ENCODE measurements at regions not wholly inside any gene's neighbourhood (a gene's known extent, or its start where the extent isn't known, plus 50 kb on each side); places are given as distances from the start of the nearest gene placed in this dataset.
"Not testable (repeated sequence)": the region's sequence is repeated elsewhere in the genome, so short reads cannot be mapped to it uniquely, and the experiment has no call there.

GRCh38 chr1:76697361-76697760 lies 169.9 kb upstream of the ST6GALNAC5 start:
- Histone ChIP-seq H3K27me3 (ENCODE audit: control insufficient read depth, insufficient read depth, low read length) (no peaks in the 10 kb centered on the region), H3K36me3 (ENCODE audit: control insufficient read depth in 2 of 3, insufficient read depth in 3 of 3, low read length in 3 of 3) (no peaks in the 10 kb centered on the region), H3K4me3 (ENCODE audit: low read length in 3 of 3) (no peak overlapping the region), H3K9me3 (ENCODE audit: control insufficient read depth in 2 of 3, insufficient read depth in 1 of 3, low read length in 3 of 3) (peaks cover 0 to 4% (median 0%) of the 10 kb centered on the region in 3 donors), H3K27ac (ENCODE audit: low read depth in 2 of 2, low read length in 2 of 2) (no peak overlapping the region), H3K4me1 (ENCODE audit: control insufficient read depth in 2 of 3, insufficient read depth in 2 of 3, low read depth in 1 of 3, low read length in 3 of 3) (no peaks in the 10 kb centered on the region), H3K9ac (ENCODE audit: low read length in 3 of 3) (no peak overlapping the region)
- intact Hi-C loops (cut with DNase I) = no loop called here
- FAIRE-seq = peak; percentile 46
- no peak for TF ChIP-seq CTCF (IDR thresholded peaks at IDR 0.05; ENCODE audit: borderline replicate concordance, extremely low read depth, insufficient read depth)
- no peak for DNase-seq

GRCh38 chr1:76699646-76700045 lies 167.6 kb upstream of the ST6GALNAC5 start:
- H3K27me3 ChIP-seq (ENCODE audit: control insufficient read depth, insufficient read depth, low read length); intact Hi-C loops (cut with DNase I); H3K4me1 ChIP-seq (ENCODE audit: control insufficient read depth in 2 of 3, insufficient read depth in 2 of 3, low read depth in 1 of 3, low read length in 3 of 3); FAIRE-seq; H3K9ac ChIP-seq (ENCODE audit: low read length in 3 of 3); H3K27ac ChIP-seq (ENCODE audit: low read depth in 2 of 2, low read length in 2 of 2); H3K9me3 ChIP-seq (ENCODE audit: control insufficient read depth in 2 of 3, insufficient read depth in 1 of 3, low read length in 3 of 3); H3K4me3 ChIP-seq (ENCODE audit: low read length in 3 of 3); H3K36me3 ChIP-seq (ENCODE audit: control insufficient read depth in 2 of 3, insufficient read depth in 3 of 3, low read length in 3 of 3): not testable (repeated sequence)
- peak in 1 of 5 donors; percentile 41 for DNase-seq

- not testable (repeated sequence) for FAIRE-seq; H3K9ac ChIP-seq (ENCODE audit: low read length in 3 of 3)
These were observed 167.1 kb upstream of the ST6GALNAC5 start for GRCh38 chr1:76700200-76700599.

GRCh38 chr1:76705560-76705959 lies 161.7 kb upstream of the ST6GALNAC5 start:
- H3K27me3 ChIP-seq (ENCODE audit: control insufficient read depth, insufficient read depth, low read length) = no peaks in the 10 kb centered on the region
- no peak overlapping the region for H3K4me3 ChIP-seq (ENCODE audit: low read length in 3 of 3)
- no peaks in the 10 kb centered on the region for H3K4me1 ChIP-seq (ENCODE audit: control insufficient read depth in 2 of 3, insufficient read depth in 2 of 3, low read depth in 1 of 3, low read length in 3 of 3)
- intact Hi-C loops (cut with DNase I) = no loop called here
- H3K27ac ChIP-seq (ENCODE audit: low read depth in 2 of 2, low read length in 2 of 2) = no peak overlapping the region
- no peak for TF ChIP-seq CTCF (IDR thresholded peaks at IDR 0.05; ENCODE audit: borderline replicate concordance, extremely low read depth, insufficient read depth)
- H3K9me3 ChIP-seq (ENCODE audit: control insufficient read depth in 2 of 3, insufficient read depth in 1 of 3, low read length in 3 of 3) = no peaks in the 10 kb centered on the region
- FAIRE-seq (no peak), DNase-seq (no peak)
- H3K36me3 ChIP-seq (ENCODE audit: control insufficient read depth in 2 of 3, insufficient read depth in 3 of 3, low read length in 3 of 3) = no peaks in the 10 kb centered on the region
- H3K9ac ChIP-seq (ENCODE audit: low read length in 3 of 3) = no peak overlapping the region

More at GRCh38 chr1:76700200-76700599, 167.1 kb upstream of the ST6GALNAC5 start:
- H3K9me3 ChIP-seq (ENCODE audit: control insufficient read depth in 2 of 3, insufficient read depth in 1 of 3, low read length in 3 of 3); H3K27ac ChIP-seq (ENCODE audit: low read depth in 2 of 2, low read length in 2 of 2); DNase-seq; intact Hi-C loops (cut with DNase I); H3K36me3 ChIP-seq (ENCODE audit: control insufficient read depth in 2 of 3, insufficient read depth in 3 of 3, low read length in 3 of 3); H3K27me3 ChIP-seq (ENCODE audit: control insufficient read depth, insufficient read depth, low read length); H3K4me3 ChIP-seq (ENCODE audit: low read length in 3 of 3); H3K4me1 ChIP-seq (ENCODE audit: control insufficient read depth in 2 of 3, insufficient read depth in 2 of 3, low read depth in 1 of 3, low read length in 3 of 3): not testable (repeated sequence)

- H3K4me3 ChIP-seq (ENCODE audit: low read length in 3 of 3) = no peak overlapping the region
- no peaks in the 10 kb centered on the region for H3K27me3 ChIP-seq (ENCODE audit: control insufficient read depth, insufficient read depth, low read length)
- intact Hi-C loops (cut with DNase I) = no loop called here
- no peak overlapping the region for H3K9ac ChIP-seq (ENCODE audit: low read length in 3 of 3)
- DNase-seq (no peak), FAIRE-seq (no peak)
- no peaks in the 10 kb centered on the region for H3K36me3 ChIP-seq (ENCODE audit: control insufficient read depth in 2 of 3, insufficient read depth in 3 of 3, low read length in 3 of 3)
- H3K9me3 ChIP-seq (ENCODE audit: control insufficient read depth in 2 of 3, insufficient read depth in 1 of 3, low read length in 3 of 3) = no peaks in the 10 kb centered on the region
- TF ChIP-seq CTCF (IDR thresholded peaks at IDR 0.05; ENCODE audit: borderline replicate concordance, extremely low read depth, insufficient read depth) = no peak
- H3K27ac ChIP-seq (ENCODE audit: low read depth in 2 of 2, low read length in 2 of 2) = no peak overlapping the region
- H3K4me1 ChIP-seq (ENCODE audit: control insufficient read depth in 2 of 3, insufficient read depth in 2 of 3, low read depth in 1 of 3, low read length in 3 of 3) = no peaks in the 10 kb centered on the region
These were observed 153.7 kb upstream of the ST6GALNAC5 start for GRCh38 chr1:76713535-76713934.
